ENCODE measurements at regions not wholly inside any gene's neighbourhood (a gene's known extent, or its start where the extent isn't known, plus 50 kb on each side); places are given as distances from the start of the nearest gene placed in this dataset.

DNA sequence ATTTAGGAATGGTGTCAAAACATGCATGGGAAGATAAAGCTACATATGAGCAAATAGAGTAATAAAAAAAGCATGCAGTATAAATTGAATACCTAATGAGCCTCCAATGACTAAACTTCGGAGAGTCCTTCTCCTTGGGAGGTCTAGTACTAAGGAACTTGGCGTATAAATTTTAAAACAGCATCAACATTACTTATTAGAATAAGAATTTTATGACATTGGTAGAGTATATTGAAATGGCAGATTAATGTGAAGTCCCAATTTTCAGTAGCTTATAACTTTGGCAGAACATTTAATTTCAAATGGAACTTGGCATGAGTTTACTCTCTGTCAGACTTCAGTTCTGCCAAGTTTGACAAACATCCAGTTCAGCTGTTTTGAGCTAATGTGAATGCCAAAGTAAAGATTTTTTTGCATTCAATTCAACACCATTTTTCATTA is 104.7 kb upstream of the RGS18 start:
- no peak for DNase-seq (ENCODE audit: low read depth, low spot score)

DNA sequence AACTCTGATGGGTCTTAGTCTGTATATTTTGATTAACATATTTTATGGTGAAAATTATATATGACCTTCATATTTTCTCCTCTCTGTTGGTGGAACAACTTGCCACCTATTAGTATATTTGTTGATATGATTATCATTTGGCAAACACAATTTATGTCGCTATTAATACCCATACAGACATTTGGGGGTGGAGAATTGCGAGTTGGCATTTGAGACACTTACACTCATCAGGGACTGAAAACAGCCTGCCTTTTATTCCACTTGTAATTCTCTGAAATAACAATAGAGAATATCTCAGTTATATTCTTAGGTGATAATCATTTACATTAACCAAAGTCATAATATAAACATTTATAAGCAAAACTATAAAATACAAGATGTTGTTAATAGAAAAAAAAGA is 100.5 kb upstream of the RGS18 start:
- no peak overlapping the region for H3K4me3 ChIP-seq (ENCODE audit: low read length)
- no peak for DNase-seq (ENCODE audit: low read depth, low spot score)

More for the DNA sequence above, 104.7 kb upstream of the RGS18 start:
- H3K4me3 ChIP-seq (ENCODE audit: low read length) = no peak overlapping the region

DNA sequence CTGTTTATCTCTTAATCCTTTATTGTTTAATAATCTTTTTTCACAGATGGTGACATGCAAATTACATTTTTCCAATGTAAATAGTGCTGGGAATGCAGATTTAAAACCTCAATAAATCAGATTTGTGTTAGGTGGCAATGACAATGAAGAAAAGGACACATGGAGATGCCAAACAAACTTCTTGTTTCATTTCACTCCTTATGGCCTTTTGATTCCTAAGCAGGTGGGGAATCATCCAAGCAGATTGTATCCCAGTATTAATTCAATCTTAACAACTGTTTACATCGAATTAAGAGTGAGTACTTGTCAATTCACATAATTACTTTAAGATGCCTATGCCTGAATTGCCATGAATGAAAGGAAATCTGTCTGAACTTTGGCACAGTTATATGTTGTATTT is 98.9 kb upstream of the RGS18 start:
- no peak overlapping the region for H3K4me3 ChIP-seq (ENCODE audit: low read length)
- DNase-seq (ENCODE audit: low read depth, low spot score) = no peak

GRCh38 chr1:192061556-192061955 is 96.7 kb upstream of the RGS18 start:
- DNase-seq (ENCODE audit: low read depth, low spot score) = no peak
- no peak overlapping the region for H3K4me3 ChIP-seq (ENCODE audit: low read length)

DNA sequence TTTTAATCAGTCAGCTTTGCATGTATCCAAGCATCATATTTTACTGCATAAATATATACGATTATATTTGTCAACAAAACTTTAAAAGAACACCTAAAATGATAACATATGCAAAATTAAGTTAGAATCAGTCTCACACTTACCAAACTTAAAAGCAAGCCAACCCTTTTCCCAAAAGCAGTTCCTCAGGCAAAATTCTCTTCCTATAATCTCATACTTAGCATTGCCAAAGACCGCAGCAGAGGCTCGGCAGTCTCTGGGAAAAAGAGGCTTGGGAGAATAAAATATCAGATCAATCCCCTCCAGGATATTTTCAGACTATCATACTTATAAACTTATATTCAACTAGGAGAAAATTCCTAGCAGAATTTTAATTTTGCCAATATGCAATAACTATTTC is 93.2 kb upstream of the RGS18 start:
- no peak overlapping the region for H3K4me3 ChIP-seq (ENCODE audit: low read length)

DNA sequence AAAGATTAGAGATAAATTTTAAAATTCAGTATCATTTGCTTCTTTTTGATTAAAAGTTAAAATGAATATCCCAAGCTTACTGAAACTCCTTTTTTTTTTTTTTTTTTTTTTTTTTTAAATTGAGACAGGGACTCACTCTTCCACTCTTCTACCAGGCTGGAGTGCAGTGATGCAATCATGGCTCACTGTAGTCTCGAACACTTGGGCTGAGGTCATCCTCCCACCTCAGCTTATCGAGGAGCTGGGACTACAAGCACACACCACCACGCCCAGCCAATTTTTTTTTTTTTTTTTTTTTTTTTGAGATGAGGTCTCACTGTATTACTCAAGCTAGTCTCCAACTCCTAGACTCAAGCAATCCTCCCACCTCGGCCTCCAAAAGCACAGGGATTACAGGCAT is 92.1 kb upstream of the RGS18 start:
- H3K4me3 ChIP-seq (ENCODE audit: low read length) = no peak overlapping the region
- DNase-seq (ENCODE audit: low read depth, low spot score) = no peak

More for the DNA sequence above, 93.2 kb upstream of the RGS18 start:
- no peak for DNase-seq (ENCODE audit: low read depth, low spot score)

GRCh38 chr1:192067360-192067759 is 90.9 kb upstream of the RGS18 start:
- no peak for DNase-seq (ENCODE audit: low read depth, low spot score)
- no peak overlapping the region for H3K4me3 ChIP-seq (ENCODE audit: low read length)

- H3K4me3 ChIP-seq (ENCODE audit: low read length) = no peak overlapping the region
- DNase-seq (ENCODE audit: low read depth, low spot score) = no peak
These were observed 88.0 kb upstream of the RGS18 start for GRCh38 chr1:192070213-192070612.

DNA sequence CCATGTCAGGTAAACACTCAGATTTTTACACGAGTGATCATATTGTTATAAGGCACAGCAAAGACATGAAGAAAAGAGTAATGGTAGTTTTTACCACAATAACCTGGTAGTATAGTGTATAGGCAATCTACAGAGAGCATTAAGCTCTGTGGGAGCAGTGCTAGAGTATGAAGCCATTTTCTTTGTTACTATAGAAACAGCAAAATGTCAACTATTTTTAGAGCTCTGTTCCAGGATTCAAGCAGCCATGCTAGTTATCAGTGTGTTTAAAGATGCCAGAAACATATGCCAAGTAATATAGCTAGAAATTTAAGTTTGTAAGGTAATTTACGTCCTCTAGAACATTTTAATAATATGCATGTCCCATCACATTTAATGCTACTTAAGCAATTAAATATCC is 77.6 kb upstream of the RGS18 start:
- no peak overlapping the region for H3K4me3 ChIP-seq (ENCODE audit: low read length)
- no peak for DNase-seq (ENCODE audit: low read depth, low spot score)

DNA sequence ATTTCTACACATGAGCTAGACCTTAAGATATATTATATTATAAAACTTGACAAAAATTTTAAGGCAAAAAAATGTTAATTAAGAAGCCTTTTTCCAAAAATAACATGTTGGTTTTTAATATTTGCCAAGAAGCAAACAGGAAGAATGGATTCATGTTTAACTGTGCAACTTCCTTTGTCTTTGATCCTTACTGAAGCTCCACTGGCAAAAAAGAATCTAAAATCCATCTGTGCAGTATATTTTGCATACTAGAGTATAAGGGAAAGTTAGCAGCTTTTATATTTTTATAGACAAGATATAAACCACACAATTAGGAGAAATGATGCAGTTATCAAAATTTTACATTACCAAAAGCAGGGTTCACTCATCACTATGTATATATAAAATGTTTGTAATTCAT is 76.9 kb upstream of the RGS18 start:
- no peak overlapping the region for H3K4me3 ChIP-seq (ENCODE audit: low read length)
- no peak for DNase-seq (ENCODE audit: low read depth, low spot score)

DNA sequence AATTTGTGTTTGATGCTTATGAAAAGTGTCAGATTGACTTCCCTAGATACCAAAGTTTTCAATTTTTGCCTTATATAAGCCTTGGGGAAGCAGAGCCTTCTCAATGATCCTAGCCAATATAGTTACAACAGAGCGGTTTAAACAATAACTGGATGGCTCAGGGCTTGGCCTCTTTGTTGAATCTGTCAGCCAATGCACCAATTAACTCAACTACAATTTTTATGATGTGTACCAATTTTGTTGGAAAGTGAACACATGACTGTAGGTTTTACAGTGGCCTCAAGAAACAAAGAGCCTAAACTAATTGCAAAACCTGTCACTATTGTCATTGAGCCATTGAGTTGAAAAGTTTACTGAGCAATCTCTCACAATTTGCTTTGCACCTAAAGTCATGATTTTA is 71.6 kb upstream of the RGS18 start:
- H3K4me3 ChIP-seq (ENCODE audit: low read length) = no peak overlapping the region
- DNase-seq (ENCODE audit: low read depth, low spot score) = no peak

- no peak for DNase-seq (ENCODE audit: low read depth, low spot score)
- no peak overlapping the region for H3K4me3 ChIP-seq (ENCODE audit: low read length)
These were observed 70.9 kb upstream of the RGS18 start for GRCh38 chr1:192087334-192087733.

GRCh38 chr1:192088496-192088895 is 69.8 kb upstream of the RGS18 start:
- DNase-seq (ENCODE audit: low read depth, low spot score) = peak; percentile 5
- no peak overlapping the region for H3K4me3 ChIP-seq (ENCODE audit: low read length)

DNA sequence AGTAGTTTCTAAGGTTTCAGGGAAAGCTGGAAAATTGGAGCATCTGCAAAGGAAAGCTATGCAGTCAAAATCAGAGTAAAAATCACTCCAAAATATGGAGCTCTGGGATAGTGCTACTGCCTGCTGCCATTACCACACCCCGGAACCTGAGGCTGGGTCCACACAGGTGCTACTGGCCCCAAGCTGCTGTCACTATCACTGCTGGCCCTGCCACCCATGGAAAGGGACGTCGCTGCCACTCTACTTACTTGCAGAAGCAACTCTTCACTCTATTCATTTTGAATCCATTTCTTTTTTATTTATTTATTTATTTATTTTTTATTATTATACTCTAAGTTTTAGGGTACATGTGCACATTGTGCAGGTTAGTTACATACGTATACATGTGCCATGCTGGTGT is 60.3 kb upstream of the RGS18 start:
- no peak for DNase-seq (ENCODE audit: low read depth, low spot score)
- H3K4me3 ChIP-seq (ENCODE audit: low read length) = no peak overlapping the region

- DNase-seq (ENCODE audit: low read depth, low spot score) = no peak
These were observed 58.9 kb upstream of the RGS18 start for GRCh38 chr1:192099328-192099727.

DNA sequence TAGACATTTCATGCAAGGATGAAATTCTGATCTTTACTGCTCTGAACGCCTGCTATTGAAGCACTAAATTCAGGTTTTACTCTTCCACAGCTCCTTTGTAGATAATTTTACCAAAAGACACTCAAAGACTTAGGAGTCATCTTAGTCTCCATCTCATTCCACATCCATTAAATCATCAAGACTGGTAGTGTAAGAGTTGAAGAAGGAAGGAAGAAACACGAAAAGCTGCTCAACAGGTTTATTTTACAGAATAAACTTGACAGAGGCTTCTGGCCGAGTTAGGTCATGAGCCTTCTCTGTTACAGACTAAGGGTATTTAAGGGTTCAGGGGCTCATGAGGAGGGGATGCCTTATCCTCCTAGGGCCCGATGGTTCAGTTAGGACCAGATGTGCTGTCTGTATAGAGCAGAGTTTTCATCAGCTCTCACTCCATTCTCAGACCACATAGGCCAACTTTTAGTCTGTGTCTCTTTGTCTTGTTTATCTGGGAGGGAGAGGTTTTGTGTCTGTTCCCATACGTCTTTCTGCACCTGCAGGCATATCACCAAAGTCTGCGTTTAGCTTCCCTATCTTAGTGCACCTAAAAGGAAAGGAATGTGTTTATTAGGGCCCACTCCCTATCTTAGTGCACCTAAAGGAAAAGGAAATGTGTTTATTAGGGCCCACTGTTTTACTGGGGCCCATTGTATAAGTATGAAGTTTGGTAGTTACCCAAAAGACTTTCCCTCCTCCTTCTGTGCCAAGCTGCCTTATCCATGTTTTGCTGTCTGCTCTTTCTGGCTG is 57.4 kb upstream of the RGS18 start:
- no peak overlapping the region for H3K4me3 ChIP-seq (ENCODE audit: low read length)
- DNase-seq (ENCODE audit: low read depth, low spot score) = no peak

More at GRCh38 chr1:192099328-192099727, 58.9 kb upstream of the RGS18 start:
- H3K4me3 ChIP-seq (ENCODE audit: low read length) = no peak overlapping the region

- DNase-seq (ENCODE audit: low read depth, low spot score) = no peak
- H3K4me3 ChIP-seq (ENCODE audit: low read length) = no peak overlapping the region
These were observed 54.1 kb upstream of the RGS18 start for GRCh38 chr1:192104128-192104527.

- no peak for DNase-seq (ENCODE audit: low read depth, low spot score)
- no peak overlapping the region for H3K4me3 ChIP-seq (ENCODE audit: low read length)
These were observed 53.4 kb upstream of the RGS18 start for GRCh38 chr1:192104852-192105251.

- DNase-seq (ENCODE audit: low read depth, low spot score) = no peak
- no peak overlapping the region for H3K4me3 ChIP-seq (ENCODE audit: low read length)
These were observed 50.1 kb upstream of the RGS18 start for GRCh38 chr1:192108161-192108560.
